GM23338 (cell line): ENCODE measurements at regions not wholly inside any gene's neighbourhood (a gene's known extent, or its start where the extent isn't known, plus 50 kb on each side); places are given as distances from the start of the nearest gene placed in this dataset.

Experiments
- ATAC-seq: fragments of 200-7000 bp; cut with Tn5 transposase; 3 replicates; pipeline ENCODE4 v1.9.1; 2020
- DNase-seq: peaks from one replicate; pipeline ENCODE4 v3.0.0-alpha.2; 2015; ENCODE audit warnings: low spot score
- H2AFZ ChIP-seq: fragments of 200-600 bp; sonication (generic); 2 replicates; pipeline ENCODE4 v1.8.0; 2016; ENCODE audit warnings: antibody characterized with exemption, mild to moderate bottlenecking, moderate library complexity
- H3F3A ChIP-seq: fragments of 200-600 bp; sonication (generic); replicated peaks from 2 replicates; pipeline ENCODE4 v1.8.0; 2017; ENCODE audit warnings: antibody characterized with exemption, mixed run types, low read depth
- H3K27ac ChIP-seq: fragments of 200-600 bp; sonication (generic); 2 replicates; pipeline ENCODE4 v1.6.1; 2016; ENCODE audit warnings: low read depth
- H3K27me3 ChIP-seq: fragments of 200-600 bp; sonication (generic); 2 replicates; pipeline ENCODE4 v1.8.0; 2016; ENCODE audit warnings: mild to moderate bottlenecking, mixed run types, moderate library complexity; ENCODE audit not compliant: insufficient read depth
- H3K36me3 ChIP-seq: fragments of 200-600 bp; sonication (generic); 2 replicates; pipeline ENCODE4 v1.8.0; 2016; ENCODE audit warnings: mild to moderate bottlenecking; ENCODE audit not compliant: insufficient read depth
- H3K4me1 ChIP-seq: fragments of 200-600 bp; sonication (generic); 2 replicates; pipeline ENCODE4 v1.8.0; 2016; ENCODE audit warnings: mild to moderate bottlenecking, moderate library complexity; ENCODE audit not compliant: insufficient read depth
- H3K4me2 ChIP-seq: fragments of 200-600 bp; sonication (generic); 2 replicates; pipeline ENCODE4 v1.7.1; 2017; ENCODE audit warnings: mixed run types
- H3K4me3 ChIP-seq: fragments of 200-600 bp; sonication (generic); 2 replicates; pipeline ENCODE4 v1.6.1; 2016; ENCODE audit warnings: mixed run types
- H3K79me2 ChIP-seq: fragments of 200-600 bp; sonication (generic); replicated peaks from 2 replicates; pipeline ENCODE4 v1.8.0; 2017; ENCODE audit warnings: mild to moderate bottlenecking; ENCODE audit not compliant: insufficient read depth
- H3K9me2 ChIP-seq: fragments of 200-600 bp; sonication (generic); 2 replicates; pipeline ENCODE4 v1.8.0; 2017; ENCODE audit not compliant: insufficient read depth
- H4K20me1 ChIP-seq: fragments of 200-600 bp; sonication (generic); replicated peaks from 2 replicates; pipeline ENCODE4 v1.8.0; 2017; ENCODE audit warnings: mild to moderate bottlenecking; ENCODE audit not compliant: insufficient read depth
- H3K27ac Mint-ChIP-seq: 2 replicates; pipeline ENCODE4 v1.8.0; 2020; ENCODE audit warnings: inconsistent platforms, mild to moderate bottlenecking, moderate library complexity, mixed read lengths
- H3K27me3 Mint-ChIP-seq: 3 replicates; pipeline ENCODE4 v1.8.0; 2022; ENCODE audit warnings: low read depth, mild to moderate bottlenecking, moderate library complexity, mixed read lengths, inconsistent platforms; ENCODE audit not compliant: insufficient read depth, poor library complexity
- H3K36me3 Mint-ChIP-seq: 3 replicates; pipeline ENCODE4 v1.8.0; 2021; ENCODE audit warnings: low read depth, mild to moderate bottlenecking, inconsistent platforms, moderate library complexity, mixed read lengths
- H3K4me1 Mint-ChIP-seq: 3 replicates; pipeline ENCODE4 v1.8.0; 2020; ENCODE audit warnings: mild to moderate bottlenecking, inconsistent platforms, mixed read lengths
- H3K4me3 Mint-ChIP-seq: 3 replicates; pipeline ENCODE4 v1.8.0; 2021; ENCODE audit warnings: moderate library complexity, mild to moderate bottlenecking, inconsistent platforms, mixed read lengths
- H3K9me3 Mint-ChIP-seq: 3 replicates; pipeline ENCODE4 v1.8.0; 2020; ENCODE audit warnings: moderate library complexity, mild to moderate bottlenecking, inconsistent platforms, mixed read lengths
- CREB1 ChIP-seq: fragments of 250-450 bp; sonication (Bioruptor Pico); IDR thresholded peaks from 2 replicates; pipeline ENCODE4 v1.5.0; 2020; ENCODE audit warnings: low read depth, mild to moderate bottlenecking, moderate library complexity
- EZH2 ChIP-seq: fragments of 200-600 bp; sonication (generic); IDR thresholded peaks from one replicate; pipeline ENCODE4 v1.8.0; 2017; ENCODE audit warnings: antibody characterized with exemption, mild to moderate bottlenecking, low read depth; ENCODE audit not compliant: unreplicated experiment
- EZH2phosphoT487 ChIP-seq: fragments of 200-600 bp; sonication (generic); IDR thresholded peaks from one replicate; pipeline ENCODE4 v1.8.1; 2018; ENCODE audit warnings: antibody characterized with exemption; ENCODE audit not compliant: unreplicated experiment
- JUNB ChIP-seq: IDR thresholded peaks from one replicate; pipeline ENCODE4 v1.6.1; 2016; ENCODE audit warnings: antibody characterized with exemption; ENCODE audit not compliant: unreplicated experiment
- NANOG ChIP-seq: IDR thresholded peaks from 2 replicates; pipeline ENCODE4 v1.6.1; 2016; ENCODE audit warnings: antibody characterized with exemption, borderline replicate concordance
- POLR2AphosphoS5 ChIP-seq: IDR thresholded peaks from 2 replicates; pipeline ENCODE4 v1.6.1; 2016; ENCODE audit warnings: antibody characterized with exemption, low read depth
- STAT1 ChIP-seq: IDR thresholded peaks from one replicate; pipeline ENCODE4 v1.6.1; 2016; ENCODE audit warnings: antibody characterized with exemption; ENCODE audit not compliant: unreplicated experiment
- ZNF114 ChIP-seq: fragments of 250-450 bp; sonication (Bioruptor Pico); IDR thresholded peaks from 2 replicates; pipeline ENCODE4 v1.5.0; 2020; ENCODE audit warnings: mild to moderate bottlenecking, moderate library complexity
- ZNF331 ChIP-seq: fragments of 250-450 bp; sonication (Bioruptor Pico); IDR thresholded peaks from 2 replicates; pipeline ENCODE4 v1.5.0; 2020; ENCODE audit warnings: low read depth, mild to moderate bottlenecking, moderate library complexity
- TF ChIP-seq, protein P1 (sequence below): IDR thresholded peaks from 2 replicates; pipeline ENCODE4 v1.6.1; 2016; ENCODE audit warnings: antibody characterized with exemption
- TF ChIP-seq, protein P2 (sequence below), 2 experiments: fragments of 200-600 bp in 1 of 2; sonication (generic) in 1 of 2; conservative IDR thresholded peaks; 2 replicates each; pipeline versions ENCODE4 v1.5.1 to v1.6.1; 2016 to 2017; ENCODE audit warnings: antibody characterized with exemption in 2 of 2, low read depth in 2 of 2, mild to moderate bottlenecking in 2 of 2, moderate library complexity in 1 of 2
- TF ChIP-seq, protein P3 (sequence below): fragments of 250-450 bp; sonication (Bioruptor Pico); IDR thresholded peaks from 2 replicates; pipeline ENCODE4 v1.5.0; 2020; ENCODE audit warnings: mild to moderate bottlenecking, moderate library complexity
- TF ChIP-seq, protein P4 (sequence below): IDR thresholded peaks from one replicate; pipeline ENCODE4 v1.6.1; 2018; ENCODE audit warnings: antibody characterized with exemption; ENCODE audit not compliant: unreplicated experiment

DNA sequence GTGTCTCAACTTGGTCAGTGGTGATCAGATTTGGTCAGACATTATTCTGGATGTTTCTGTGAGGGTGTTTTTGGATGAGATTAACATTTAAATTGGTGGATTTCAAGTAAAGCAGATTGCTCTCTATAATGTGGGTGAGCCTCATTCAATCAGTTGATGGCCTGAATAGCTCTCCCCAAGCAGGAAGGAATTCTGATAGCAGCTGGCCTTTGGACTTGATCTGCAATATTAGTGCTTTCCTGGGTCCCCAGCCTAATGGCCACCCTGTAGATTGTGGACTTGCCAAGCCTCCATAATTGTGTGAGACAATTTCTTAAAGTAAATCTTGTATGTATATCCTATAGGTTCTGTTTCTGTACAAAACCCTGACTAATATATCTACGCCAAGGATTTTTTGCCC is 153.9 kb upstream of the TBL1XR1 start:
- H2AFZ ChIP-seq = no peak overlapping the region
- Mint-ChIP-seq H3K27ac (no peak overlapping the region), H3K4me1 (peaks cover 4% of the 10 kb centered on the region), H3K36me3 (no peaks in the 10 kb centered on the region), H3K9me3 (no peaks in the 10 kb centered on the region), H3K27me3 (peaks cover 12% of the 10 kb centered on the region), H3K4me3 (no peak overlapping the region)
- H3K4me2 ChIP-seq = no peak overlapping the region
- TF ChIP-seq, protein P1, sequence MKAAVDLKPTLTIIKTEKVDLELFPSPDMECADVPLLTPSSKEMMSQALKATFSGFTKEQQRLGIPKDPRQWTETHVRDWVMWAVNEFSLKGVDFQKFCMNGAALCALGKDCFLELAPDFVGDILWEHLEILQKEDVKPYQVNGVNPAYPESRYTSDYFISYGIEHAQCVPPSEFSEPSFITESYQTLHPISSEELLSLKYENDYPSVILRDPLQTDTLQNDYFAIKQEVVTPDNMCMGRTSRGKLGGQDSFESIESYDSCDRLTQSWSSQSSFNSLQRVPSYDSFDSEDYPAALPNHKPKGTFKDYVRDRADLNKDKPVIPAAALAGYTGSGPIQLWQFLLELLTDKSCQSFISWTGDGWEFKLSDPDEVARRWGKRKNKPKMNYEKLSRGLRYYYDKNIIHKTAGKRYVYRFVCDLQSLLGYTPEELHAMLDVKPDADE = no peak
- TF ChIP-seq, protein P2, sequence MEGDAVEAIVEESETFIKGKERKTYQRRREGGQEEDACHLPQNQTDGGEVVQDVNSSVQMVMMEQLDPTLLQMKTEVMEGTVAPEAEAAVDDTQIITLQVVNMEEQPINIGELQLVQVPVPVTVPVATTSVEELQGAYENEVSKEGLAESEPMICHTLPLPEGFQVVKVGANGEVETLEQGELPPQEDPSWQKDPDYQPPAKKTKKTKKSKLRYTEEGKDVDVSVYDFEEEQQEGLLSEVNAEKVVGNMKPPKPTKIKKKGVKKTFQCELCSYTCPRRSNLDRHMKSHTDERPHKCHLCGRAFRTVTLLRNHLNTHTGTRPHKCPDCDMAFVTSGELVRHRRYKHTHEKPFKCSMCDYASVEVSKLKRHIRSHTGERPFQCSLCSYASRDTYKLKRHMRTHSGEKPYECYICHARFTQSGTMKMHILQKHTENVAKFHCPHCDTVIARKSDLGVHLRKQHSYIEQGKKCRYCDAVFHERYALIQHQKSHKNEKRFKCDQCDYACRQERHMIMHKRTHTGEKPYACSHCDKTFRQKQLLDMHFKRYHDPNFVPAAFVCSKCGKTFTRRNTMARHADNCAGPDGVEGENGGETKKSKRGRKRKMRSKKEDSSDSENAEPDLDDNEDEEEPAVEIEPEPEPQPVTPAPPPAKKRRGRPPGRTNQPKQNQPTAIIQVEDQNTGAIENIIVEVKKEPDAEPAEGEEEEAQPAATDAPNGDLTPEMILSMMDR (conservative IDR thresholded peaks at IDR 0.05; ENCODE audit: low read depth in 2 of 2) = no peak
- TF ChIP-seq POLR2AphosphoS5 = no peak
- no peak for TF ChIP-seq ZNF331 (CRISPR knock-in tag)
- TF ChIP-seq CREB1 (CRISPR knock-in tag) = no peak
- no peak for TF ChIP-seq JUNB
- TF ChIP-seq ZNF114 (CRISPR knock-in tag) = no peak
- no peak for TF ChIP-seq EZH2
- TF ChIP-seq STAT1 = no peak
- no peak for TF ChIP-seq NANOG
- TF ChIP-seq EZH2phosphoT487 = no peak
- TF ChIP-seq, protein P3, sequence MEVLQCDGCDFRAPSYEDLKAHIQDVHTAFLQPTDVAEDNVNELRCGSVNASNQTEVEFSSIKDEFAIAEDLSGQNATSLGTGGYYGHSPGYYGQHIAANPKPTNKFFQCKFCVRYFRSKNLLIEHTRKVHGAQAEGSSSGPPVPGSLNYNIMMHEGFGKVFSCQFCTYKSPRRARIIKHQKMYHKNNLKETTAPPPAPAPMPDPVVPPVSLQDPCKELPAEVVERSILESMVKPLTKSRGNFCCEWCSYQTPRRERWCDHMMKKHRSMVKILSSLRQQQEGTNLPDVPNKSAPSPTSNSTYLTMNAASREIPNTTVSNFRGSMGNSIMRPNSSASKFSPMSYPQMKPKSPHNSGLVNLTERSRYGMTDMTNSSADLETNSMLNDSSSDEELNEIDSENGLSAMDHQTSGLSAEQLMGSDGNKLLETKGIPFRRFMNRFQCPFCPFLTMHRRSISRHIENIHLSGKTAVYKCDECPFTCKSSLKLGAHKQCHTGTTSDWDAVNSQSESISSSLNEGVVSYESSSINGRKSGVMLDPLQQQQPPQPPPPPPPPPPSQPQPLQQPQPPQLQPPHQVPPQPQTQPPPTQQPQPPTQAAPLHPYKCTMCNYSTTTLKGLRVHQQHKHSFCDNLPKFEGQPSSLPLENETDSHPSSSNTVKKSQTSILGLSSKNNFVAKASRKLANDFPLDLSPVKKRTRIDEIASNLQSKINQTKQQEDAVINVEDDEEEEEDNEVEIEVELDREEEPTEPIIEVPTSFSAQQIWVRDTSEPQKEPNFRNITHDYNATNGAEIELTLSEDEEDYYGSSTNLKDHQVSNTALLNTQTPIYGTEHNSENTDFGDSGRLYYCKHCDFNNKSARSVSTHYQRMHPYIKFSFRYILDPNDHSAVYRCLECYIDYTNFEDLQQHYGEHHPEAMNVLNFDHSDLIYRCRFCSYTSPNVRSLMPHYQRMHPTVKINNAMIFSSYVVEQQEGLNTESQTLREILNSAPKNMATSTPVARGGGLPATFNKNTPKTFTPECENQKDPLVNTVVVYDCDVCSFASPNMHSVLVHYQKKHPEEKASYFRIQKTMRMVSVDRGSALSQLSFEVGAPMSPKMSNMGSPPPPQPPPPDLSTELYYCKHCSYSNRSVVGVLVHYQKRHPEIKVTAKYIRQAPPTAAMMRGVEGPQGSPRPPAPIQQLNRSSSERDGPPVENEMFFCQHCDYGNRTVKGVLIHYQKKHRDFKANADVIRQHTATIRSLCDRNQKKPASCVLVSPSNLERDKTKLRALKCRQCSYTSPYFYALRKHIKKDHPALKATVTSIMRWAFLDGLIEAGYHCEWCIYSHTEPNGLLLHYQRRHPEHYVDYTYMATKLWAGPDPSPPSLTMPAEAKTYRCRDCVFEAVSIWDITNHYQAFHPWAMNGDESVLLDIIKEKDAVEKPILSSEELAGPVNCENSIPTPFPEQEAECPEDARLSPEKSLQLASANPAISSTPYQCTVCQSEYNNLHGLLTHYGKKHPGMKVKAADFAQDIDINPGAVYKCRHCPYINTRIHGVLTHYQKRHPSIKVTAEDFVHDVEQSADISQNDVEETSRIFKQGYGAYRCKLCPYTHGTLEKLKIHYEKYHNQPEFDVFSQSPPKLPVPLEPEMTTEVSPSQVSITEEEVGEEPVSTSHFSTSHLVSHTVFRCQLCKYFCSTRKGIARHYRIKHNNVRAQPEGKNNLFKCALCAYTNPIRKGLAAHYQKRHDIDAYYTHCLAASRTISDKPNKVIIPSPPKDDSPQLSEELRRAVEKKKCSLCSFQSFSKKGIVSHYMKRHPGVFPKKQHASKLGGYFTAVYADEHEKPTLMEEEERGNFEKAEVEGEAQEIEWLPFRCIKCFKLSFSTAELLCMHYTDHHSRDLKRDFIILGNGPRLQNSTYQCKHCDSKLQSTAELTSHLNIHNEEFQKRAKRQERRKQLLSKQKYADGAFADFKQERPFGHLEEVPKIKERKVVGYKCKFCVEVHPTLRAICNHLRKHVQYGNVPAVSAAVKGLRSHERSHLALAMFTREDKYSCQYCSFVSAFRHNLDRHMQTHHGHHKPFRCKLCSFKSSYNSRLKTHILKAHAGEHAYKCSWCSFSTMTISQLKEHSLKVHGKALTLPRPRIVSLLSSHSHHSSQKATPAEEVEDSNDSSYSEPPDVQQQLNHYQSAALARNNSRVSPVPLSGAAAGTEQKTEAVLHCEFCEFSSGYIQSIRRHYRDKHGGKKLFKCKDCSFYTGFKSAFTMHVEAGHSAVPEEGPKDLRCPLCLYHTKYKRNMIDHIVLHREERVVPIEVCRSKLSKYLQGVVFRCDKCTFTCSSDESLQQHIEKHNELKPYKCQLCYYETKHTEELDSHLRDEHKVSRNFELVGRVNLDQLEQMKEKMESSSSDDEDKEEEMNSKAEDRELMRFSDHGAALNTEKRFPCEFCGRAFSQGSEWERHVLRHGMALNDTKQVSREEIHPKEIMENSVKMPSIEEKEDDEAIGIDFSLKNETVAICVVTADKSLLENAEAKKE = no peak
- TF ChIP-seq, protein P4, sequence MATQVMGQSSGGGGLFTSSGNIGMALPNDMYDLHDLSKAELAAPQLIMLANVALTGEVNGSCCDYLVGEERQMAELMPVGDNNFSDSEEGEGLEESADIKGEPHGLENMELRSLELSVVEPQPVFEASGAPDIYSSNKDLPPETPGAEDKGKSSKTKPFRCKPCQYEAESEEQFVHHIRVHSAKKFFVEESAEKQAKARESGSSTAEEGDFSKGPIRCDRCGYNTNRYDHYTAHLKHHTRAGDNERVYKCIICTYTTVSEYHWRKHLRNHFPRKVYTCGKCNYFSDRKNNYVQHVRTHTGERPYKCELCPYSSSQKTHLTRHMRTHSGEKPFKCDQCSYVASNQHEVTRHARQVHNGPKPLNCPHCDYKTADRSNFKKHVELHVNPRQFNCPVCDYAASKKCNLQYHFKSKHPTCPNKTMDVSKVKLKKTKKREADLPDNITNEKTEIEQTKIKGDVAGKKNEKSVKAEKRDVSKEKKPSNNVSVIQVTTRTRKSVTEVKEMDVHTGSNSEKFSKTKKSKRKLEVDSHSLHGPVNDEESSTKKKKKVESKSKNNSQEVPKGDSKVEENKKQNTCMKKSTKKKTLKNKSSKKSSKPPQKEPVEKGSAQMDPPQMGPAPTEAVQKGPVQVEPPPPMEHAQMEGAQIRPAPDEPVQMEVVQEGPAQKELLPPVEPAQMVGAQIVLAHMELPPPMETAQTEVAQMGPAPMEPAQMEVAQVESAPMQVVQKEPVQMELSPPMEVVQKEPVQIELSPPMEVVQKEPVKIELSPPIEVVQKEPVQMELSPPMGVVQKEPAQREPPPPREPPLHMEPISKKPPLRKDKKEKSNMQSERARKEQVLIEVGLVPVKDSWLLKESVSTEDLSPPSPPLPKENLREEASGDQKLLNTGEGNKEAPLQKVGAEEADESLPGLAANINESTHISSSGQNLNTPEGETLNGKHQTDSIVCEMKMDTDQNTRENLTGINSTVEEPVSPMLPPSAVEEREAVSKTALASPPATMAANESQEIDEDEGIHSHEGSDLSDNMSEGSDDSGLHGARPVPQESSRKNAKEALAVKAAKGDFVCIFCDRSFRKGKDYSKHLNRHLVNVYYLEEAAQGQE = no peak
- no peaks in the 10 kb centered on the region for H3K36me3 ChIP-seq
- H3K4me3 ChIP-seq = no peak overlapping the region
- H3K79me2 ChIP-seq = no peaks in the 10 kb centered on the region
- H3K27ac ChIP-seq = no peak overlapping the region
- H3K4me1 ChIP-seq = peaks cover 3% of the 10 kb centered on the region; the same call in 1 of the 2 replicates
- H3F3A ChIP-seq = no peaks in the 10 kb centered on the region
- ATAC-seq = no peak
- DNase-seq = no peak
- no peaks in the 10 kb centered on the region for H3K9me2 ChIP-seq
- H3K27me3 ChIP-seq = peaks cover 46% of the 10 kb centered on the region
- no peaks in the 10 kb centered on the region; the same call in 1 of the 2 replicates for H4K20me1 ChIP-seq
